GM18909 (cell line): ENCODE measurements at regions not wholly inside any gene's neighbourhood (a gene's known extent, or its start where the extent isn't known, plus 50 kb on each side); places are given as distances from the start of the nearest gene placed in this dataset.

ENCODE experiments used
- ATAC-seq: cut with Tn5 transposase; IDR thresholded peaks from one replicate; pipeline ENCODE4 v1.9.1; 2021; ENCODE audit warnings: mild to moderate bottlenecking; ENCODE audit not compliant: unreplicated experiment, poor library complexity

DNA sequence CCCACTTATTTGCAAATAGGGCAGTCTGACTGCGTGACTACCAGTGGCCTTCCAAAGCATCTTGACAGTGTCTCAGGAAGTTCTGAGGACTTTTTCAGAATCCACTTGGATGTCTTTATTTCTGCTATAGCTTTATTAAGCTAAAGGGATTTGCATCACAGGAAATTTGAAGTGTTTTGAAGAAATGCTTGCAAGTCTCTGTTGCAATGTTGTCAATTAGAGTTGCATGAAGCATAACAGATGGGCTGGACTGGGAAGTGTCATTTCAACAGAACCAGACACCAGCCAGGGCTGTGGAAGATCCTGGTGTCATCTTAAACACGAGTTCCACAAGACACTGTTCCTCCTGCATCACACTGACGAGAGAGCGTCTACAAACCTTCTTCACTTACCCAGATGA, 224.5 kb downstream of the EN1 start:
- ATAC-seq = no peak

DNA sequence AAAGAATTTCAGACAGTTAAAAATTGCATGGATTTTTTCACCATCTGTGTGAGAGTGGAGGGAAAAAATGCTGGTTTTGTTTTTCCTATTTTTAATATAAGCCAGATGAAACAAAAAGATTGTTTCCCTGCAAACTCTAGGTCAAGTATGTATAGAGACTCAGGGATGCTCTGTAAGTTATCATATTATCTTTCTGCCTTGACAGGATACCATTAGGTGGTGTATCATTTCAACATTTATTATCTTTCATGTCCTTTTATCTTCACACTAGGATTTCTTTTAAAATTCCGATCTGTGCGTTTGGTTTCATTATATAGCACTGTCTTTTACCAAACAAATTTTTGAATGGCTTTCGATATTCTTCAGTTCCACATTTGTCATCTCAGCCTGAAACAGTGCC, 225.3 kb downstream of the EN1 start:
- no peak for ATAC-seq

GRCh38 chr2:118618279-118618678, 229.2 kb downstream of the EN1 start:
- ATAC-seq = no peak

- no peak for ATAC-seq
Measured at GRCh38 chr2:118616432-118616831, 231.0 kb downstream of the EN1 start.

DNA sequence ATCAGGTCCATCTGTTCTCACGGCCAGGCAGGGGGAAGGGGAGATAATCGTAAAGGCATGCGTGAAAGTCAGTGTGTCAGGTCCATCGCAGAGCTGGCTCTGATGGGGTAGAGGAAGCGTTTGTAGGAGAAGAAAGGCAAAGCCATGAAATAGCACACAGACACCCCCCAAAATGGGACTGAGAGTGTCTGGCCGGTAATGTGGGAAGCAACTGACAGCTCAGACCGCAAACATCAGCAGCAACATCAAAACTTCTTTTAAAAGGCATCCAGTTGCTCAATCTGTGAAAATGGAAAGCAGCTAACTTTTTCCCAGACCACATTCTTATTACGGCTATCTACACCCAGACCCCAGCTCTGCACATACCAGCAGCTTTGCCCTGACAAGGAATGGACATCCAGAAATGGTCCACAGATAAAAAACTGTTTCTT, 232.6 kb downstream of the EN1 start:
- no peak for ATAC-seq

- ATAC-seq = no peak
Measured at GRCh38 chr2:118613737-118614136, 233.7 kb downstream of the EN1 start.

DNA sequence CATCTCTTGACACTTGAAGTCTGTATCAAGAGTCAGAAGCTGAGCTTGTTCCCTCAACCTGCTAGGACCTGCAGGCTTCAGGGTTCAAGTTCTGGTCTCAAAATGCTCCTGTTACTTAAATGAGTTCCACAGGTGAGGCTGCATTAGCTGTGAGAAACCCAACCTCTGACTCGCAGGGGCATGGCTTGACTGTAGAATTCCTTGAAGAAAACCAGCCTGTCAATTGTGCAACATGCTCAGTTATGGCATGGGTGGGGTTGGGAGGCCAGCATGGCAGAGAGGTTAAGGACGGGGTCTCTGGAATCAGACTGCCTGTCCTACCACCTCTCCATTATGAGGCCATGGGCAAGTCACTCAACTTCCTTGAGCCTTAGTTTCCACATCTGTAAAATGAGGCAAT, 235.8 kb downstream of the EN1 start:
- no peak for ATAC-seq

DNA sequence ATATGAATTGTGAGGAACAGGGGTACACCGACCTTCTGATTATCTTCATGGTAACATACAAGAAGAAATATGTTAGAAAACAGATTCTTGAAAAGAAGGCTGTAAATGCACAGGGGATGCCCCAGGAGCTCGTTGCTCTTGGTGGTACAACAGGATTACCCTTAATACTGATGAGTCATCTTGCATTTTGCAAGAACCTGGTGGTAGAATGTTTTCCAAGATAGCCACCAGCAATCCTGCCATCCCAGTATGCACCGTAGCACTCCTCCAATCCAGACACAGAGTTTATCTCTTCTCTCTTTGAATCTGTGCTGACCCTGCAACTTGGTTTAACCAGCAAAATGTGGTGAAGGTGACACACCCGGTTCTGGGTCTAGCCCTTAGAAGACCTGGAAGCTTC, 238.3 kb downstream of the EN1 start:
- no peak for ATAC-seq

GRCh38 chr2:118607641-118608040, 239.8 kb downstream of the EN1 start:
- ATAC-seq = no peak

GRCh38 chr2:118604811-118605210, 242.6 kb downstream of the EN1 start:
- no peak for ATAC-seq

DNA sequence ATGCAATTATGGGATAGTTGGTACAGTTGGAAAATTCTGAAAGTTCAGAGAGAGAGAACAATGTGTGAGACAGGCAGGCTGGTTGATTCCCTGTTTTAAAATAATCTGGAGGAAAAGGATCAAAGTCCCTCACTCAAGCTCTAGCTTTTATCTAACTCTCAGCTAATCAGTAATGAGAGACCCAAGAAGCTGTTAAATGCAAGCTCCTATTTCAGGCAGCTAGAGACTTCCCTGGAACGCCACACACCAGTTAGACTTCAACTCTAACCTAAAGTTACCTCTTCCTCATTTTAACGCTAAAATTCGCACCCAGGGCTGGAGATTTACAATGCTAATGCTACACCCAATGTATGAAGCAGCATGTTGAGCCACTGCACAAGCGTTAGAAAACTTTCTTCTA, 243.1 kb downstream of the EN1 start:
- no peak for ATAC-seq

GRCh38 chr2:118599141-118599540, 248.3 kb downstream of the EN1 start:
- no peak for ATAC-seq

GRCh38 chr2:118596620-118597019, 250.8 kb downstream of the EN1 start:
- ATAC-seq = no peak

GRCh38 chr2:118593257-118593656, 254.2 kb downstream of the EN1 start:
- no peak for ATAC-seq

DNA sequence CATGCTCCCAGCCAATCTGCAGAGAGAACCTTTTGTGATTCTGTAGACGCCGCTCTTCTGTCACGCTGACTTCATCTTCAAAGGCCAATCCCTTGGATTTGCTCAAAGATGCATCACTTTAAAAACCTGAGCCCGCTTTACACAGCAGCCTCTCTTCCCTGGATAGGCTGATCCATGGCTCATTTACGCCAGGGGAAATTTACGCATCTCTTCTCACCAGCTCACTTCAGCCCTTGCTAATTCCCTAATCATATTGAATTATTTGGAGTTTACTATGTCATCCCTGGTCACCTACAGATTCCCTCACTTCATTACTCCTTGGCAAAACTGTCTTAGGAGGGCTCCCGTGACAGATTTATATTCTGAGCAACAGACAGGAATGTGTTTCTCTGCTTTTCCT, 256.2 kb downstream of the EN1 start:
- ATAC-seq = no peak

DNA sequence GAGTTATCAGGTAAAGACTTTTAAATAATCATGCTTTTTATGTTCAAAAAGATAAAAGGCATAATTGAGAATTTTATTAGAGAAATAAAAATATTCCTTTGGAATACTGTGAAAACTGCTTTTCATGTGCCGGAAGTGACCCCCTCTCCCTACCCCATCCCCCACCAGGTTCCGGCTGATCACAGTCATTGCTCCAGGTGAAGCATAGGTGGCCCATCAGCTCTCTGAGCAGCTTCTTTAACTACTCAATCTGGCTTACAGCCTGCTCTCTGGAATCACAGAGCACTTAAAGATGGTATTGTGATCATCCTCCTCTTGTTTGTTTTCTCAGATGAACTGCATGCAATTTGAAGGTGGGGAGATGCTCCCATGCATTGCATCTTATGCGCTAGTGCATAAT, 257.7 kb downstream of the EN1 start:
- ATAC-seq = no peak

GRCh38 chr2:118588850-118589249, 258.6 kb downstream of the EN1 start:
- ATAC-seq = no peak

DNA sequence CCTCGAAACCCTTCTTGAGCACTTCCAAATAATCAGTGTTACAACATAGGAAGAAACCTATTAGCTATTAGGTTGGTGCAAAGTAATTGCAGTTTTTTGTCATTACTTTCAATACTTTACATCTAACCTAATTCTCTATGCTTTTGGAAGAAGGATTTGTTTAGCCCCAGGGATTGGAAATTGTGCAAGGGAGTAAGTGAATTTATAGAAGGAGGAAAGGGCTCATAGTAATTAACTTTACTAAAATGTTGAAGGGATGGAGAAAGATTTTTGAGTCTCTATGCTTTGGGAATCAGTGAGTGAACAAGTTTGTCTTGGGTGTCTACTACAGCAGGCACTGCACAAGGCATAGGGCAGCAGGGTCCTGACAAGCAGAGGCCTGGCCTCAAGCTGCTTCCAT, 261.1 kb downstream of the EN1 start:
- ATAC-seq = no peak

DNA sequence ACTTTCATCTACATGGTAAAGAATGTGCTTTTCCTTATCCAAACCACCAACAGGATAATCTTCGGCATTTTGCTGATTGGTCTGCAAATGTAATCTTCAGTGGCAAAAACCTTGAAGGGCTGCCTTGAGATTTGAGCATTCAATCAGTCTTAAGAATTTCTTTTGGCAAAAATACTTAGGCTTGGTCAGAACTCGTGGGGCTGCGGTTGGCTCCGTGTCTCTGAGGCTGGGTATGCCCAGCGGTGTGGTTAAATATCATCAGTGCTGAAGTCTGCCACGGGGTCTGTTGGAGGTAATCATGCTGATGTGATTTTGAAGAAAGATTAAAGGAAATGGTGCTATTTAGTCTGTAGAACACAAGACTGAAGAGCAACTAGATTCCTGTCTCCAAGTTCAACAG, 262.6 kb downstream of the EN1 start:
- no peak for ATAC-seq

DNA sequence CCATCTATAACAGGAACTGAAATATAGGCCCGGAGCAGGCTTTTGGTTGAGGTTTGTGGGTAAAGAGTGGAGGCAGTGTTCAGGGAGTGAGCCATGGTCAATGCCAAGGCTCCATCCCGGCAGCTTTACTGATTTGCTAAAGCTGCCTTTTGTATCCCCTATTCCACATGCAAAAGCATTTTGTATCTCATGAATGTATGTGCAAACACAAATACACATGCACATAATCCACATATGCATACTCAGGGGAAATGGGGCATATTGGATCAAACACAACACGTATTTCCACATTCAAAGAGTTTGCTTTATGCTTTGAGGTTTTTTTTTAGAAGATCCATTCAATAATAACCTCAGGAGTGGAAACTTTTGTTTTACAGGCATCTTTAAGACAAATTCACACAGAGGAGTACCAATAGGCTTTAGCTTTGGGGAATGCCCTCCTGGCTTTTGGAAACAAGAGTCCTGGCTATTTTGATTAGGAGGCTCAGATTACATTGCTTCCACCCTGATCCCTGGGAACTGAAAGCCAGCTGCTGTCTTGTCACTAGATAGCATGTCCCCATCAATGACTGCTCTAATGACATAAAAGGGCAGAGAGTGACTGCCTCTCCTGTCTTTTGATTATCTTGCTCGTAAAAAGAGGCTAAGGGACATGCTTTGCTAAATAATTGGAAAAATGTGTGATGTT, 263.2 kb downstream of the EN1 start:
- ATAC-seq = no peak

GRCh38 chr2:118582058-118582457, 265.4 kb downstream of the EN1 start:
- ATAC-seq = no peak

DNA sequence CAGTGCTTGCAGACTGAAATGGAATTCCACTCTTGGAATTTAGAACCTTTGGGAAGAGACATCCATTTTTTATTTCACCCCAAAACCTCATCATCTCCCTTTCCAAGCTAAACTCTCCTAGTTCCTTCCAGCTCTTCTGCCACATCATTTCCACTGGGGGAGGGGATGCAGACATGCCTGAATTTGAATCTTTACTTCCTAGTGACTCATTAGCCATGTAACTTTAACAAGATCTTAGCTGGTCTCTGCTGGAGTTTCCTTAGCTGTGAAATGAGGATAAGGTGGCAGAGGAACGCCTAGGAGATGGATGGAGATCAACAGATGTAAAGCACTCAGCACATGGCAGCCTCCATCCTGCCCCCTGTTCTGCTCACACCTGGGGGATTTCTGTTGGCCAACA, 266.8 kb downstream of the EN1 start:
- ATAC-seq = no peak

DNA sequence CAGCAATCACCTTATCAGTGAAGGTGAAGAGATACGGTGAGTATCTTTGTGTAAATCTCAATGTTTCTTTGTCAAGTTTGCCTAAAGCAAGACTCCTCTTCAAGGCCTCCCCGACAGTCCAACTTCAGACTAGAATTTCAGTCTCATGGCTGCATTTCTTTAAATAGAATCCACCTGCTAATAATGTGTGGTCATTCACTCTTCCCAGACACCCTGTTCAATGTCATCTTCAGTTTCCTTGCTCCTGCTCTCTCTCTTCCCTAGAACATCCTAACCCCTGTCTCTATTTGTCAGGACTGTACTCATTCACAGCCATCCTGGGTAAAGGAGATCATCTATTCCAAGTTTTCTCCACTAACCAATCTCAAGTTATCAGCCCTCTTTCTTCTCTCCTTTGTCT, 267.3 kb downstream of the EN1 start:
- ATAC-seq = no peak
